ENCODE measurements at regions not wholly inside any gene's neighbourhood (a gene's known extent, or its start where the extent isn't known, plus 50 kb on each side); places are given as distances from the start of the nearest gene placed in this dataset.

DNA sequence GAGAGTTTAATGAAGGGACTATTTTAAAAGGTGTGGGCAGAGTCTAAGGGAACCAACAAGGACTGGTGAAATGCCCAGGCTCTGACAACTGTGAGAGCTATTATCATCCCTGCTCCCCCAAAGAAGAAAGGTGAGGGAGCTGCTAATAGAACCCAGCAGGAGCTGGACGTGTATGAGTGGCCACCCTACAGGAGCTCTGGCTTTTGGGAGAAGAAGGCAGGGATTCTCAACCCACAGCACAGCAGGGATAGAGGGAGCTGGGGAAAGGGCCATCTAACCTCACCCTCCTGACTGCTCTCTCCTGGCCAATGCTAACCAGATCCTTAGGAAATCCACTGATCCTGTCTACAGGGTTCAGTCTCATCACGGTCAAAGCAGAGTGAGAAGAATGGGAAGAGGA is 57.1 kb downstream of the GRIN2B start:
- Histone ChIP-seq H3K4me1 (no peaks in the 10 kb centered on the region), H3K4me3 (no peak overlapping the region), H3K27ac (replicated peaks) (no peak overlapping the region), H3K9me3 (replicated peaks) (no peaks in the 10 kb centered on the region), H3K36me3 (no peaks in the 10 kb centered on the region), H3K27me3 (ENCODE audit: low read depth) (peaks cover 36% of the 10 kb centered on the region)
- TF ChIP-seq, protein P1, sequence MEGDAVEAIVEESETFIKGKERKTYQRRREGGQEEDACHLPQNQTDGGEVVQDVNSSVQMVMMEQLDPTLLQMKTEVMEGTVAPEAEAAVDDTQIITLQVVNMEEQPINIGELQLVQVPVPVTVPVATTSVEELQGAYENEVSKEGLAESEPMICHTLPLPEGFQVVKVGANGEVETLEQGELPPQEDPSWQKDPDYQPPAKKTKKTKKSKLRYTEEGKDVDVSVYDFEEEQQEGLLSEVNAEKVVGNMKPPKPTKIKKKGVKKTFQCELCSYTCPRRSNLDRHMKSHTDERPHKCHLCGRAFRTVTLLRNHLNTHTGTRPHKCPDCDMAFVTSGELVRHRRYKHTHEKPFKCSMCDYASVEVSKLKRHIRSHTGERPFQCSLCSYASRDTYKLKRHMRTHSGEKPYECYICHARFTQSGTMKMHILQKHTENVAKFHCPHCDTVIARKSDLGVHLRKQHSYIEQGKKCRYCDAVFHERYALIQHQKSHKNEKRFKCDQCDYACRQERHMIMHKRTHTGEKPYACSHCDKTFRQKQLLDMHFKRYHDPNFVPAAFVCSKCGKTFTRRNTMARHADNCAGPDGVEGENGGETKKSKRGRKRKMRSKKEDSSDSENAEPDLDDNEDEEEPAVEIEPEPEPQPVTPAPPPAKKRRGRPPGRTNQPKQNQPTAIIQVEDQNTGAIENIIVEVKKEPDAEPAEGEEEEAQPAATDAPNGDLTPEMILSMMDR (IDR thresholded peaks at IDR 0.05; ENCODE audit: borderline replicate concordance) = no peak
- intact Hi-C loops (cut with micrococcal nuclease) = no loop called here
- DNase-seq = no peak

DNA sequence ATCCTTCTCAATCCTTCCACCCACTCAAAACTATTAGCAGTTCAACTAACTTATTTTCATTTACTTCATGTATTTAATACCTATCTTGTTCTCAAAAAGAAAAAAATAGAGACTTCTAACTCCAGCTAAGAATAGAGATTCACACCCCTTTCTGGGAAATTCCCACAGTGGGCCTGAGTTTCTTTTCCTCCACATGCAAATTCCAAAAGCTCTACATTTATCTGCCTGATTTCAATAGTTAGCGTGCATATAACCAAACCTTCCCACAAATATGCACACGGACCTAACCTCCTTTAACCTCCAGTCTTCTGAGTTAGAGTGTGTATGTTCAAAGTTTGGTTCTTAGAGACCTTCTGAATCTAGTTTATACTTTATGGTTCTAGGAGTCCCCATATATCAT is 62.5 kb downstream of the GRIN2B start:
- no peak for DNase-seq
- H3K4me3 ChIP-seq = no peak overlapping the region
- no peak overlapping the region for H3K27ac ChIP-seq (replicated peaks)
- TF ChIP-seq, protein P1 (IDR thresholded peaks at IDR 0.05; ENCODE audit: borderline replicate concordance) = no peak
- H3K27me3 ChIP-seq (ENCODE audit: low read depth) = peaks cover 18% of the 10 kb centered on the region
- intact Hi-C loops (cut with micrococcal nuclease) = no loop called here
- H3K9me3 ChIP-seq (replicated peaks) = no peaks in the 10 kb centered on the region
- no peaks in the 10 kb centered on the region for H3K36me3 ChIP-seq
- H3K4me1 ChIP-seq = no peaks in the 10 kb centered on the region

DNA sequence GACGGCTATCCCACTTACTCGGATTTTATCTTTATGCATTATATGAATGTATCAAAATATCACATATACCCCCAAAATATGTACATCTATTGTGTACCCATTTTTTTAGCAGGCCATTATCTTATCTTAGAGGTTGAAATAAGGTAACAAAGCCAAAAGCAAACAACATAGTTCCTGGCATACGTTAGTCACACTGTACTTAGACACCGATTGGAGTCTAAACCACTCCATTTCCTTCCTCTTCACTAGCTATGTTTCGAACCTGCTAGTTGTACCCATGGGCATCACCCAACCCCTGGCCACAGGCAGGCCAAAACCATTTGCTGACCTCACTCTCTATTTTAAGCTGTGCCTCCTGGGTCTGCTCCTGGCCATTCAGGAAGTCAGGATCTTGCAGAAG is 66.3 kb downstream of the GRIN2B start:
- peaks cover 22% of the 10 kb centered on the region for H3K27me3 ChIP-seq (ENCODE audit: low read depth)
- no peak overlapping the region for H3K4me3 ChIP-seq
- intact Hi-C loops (cut with micrococcal nuclease) = no loop called here
- H3K4me1 ChIP-seq = no peaks in the 10 kb centered on the region
- H3K36me3 ChIP-seq = no peaks in the 10 kb centered on the region
- H3K27ac ChIP-seq (replicated peaks) = no peak overlapping the region
- TF ChIP-seq, protein P1 (IDR thresholded peaks at IDR 0.05; ENCODE audit: borderline replicate concordance) = no peak
- no peaks in the 10 kb centered on the region for H3K9me3 ChIP-seq (replicated peaks)
- no peak for DNase-seq

DNA sequence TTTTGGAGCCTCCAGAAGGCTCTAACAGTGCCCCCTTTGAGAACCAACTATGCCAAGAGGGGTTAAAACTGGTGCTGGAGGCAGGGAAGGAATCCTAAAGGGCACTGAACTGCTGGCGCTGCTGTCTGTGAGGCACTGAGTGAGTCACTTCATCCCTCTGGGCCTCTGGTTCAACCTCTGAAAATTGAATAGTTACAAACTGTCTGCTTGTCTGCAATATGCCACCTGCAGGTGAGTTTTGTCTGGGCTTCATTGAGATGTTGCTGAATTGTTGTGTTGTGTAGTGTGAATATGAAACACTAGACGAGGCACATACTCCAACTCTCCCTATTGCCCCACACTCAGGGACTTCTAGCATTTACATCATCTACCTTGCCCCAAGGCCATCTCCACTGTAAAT is 68.0 kb downstream of the GRIN2B start:
- no peaks in the 10 kb centered on the region for H3K9me3 ChIP-seq (replicated peaks)
- TF ChIP-seq, protein P1 (IDR thresholded peaks at IDR 0.05; ENCODE audit: borderline replicate concordance) = no peak
- peaks cover 16% of the 10 kb centered on the region for H3K27me3 ChIP-seq (ENCODE audit: low read depth)
- intact Hi-C loops (cut with micrococcal nuclease) = no loop called here
- H3K4me3 ChIP-seq = no peak overlapping the region
- H3K27ac ChIP-seq (replicated peaks) = no peak overlapping the region
- H3K4me1 ChIP-seq = no peaks in the 10 kb centered on the region
- no peak for DNase-seq
- H3K36me3 ChIP-seq = no peaks in the 10 kb centered on the region

DNA sequence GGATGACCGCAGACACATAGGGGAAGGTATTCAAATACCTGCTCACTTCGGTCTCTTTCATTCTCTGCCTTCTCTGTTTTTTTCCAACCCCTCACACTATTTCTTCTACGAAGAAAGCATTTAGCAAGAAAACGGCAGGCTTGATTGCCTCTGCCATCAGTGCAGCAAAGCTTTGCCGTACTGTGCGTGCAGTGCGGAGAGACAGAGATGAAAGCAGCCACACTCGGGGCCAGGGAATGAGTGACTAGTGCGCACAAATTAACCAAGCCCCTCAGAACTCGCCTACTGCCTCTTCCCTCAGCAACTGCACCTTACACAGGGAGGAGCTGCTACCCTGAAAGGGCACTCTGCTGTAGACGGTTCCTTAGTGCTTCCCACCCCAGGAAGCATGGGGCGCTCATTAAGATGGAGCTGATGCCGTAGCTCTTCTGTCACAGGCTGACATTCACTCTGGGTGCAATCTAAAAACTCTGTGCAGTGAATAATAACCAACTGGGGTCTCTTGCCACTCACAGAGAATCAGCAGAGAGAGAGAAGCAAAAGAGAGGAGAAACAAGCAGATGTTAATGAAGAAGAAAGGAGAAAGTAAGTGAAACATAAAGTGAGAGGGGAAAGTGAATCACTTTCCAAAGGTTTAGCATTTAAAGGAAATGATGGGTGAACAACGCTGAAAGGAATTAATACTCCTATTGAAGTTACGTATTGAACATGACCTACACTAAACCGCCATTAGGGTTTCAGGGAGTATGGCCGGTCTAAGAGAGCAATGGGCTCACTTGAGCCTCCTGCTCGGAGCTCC is 69.4 kb downstream of the GRIN2B start:
- intact Hi-C loops (cut with micrococcal nuclease) = no loop called here

More for the DNA sequence above, 69.4 kb downstream of the GRIN2B start:
- Histone ChIP-seq H3K4me3 (no peak overlapping the region), H3K36me3 (no peaks in the 10 kb centered on the region), H3K9me3 (replicated peaks) (no peaks in the 10 kb centered on the region), H3K27ac (replicated peaks) (no peak overlapping the region), H3K4me1 (no peaks in the 10 kb centered on the region), H3K27me3 (ENCODE audit: low read depth) (peaks cover 21% of the 10 kb centered on the region)
- TF ChIP-seq, protein P1 (IDR thresholded peaks at IDR 0.05; ENCODE audit: borderline replicate concordance) = no peak
- DNase-seq = no peak
